ENCODE measurements at regions not wholly inside any gene's neighbourhood (a gene's known extent, or its start where the extent isn't known, plus 50 kb on each side); places are given as distances from the start of the nearest gene placed in this dataset.
A peak's percentile ranks its signal among the peaks of the same experiment; 100 is the strongest.

DNA sequence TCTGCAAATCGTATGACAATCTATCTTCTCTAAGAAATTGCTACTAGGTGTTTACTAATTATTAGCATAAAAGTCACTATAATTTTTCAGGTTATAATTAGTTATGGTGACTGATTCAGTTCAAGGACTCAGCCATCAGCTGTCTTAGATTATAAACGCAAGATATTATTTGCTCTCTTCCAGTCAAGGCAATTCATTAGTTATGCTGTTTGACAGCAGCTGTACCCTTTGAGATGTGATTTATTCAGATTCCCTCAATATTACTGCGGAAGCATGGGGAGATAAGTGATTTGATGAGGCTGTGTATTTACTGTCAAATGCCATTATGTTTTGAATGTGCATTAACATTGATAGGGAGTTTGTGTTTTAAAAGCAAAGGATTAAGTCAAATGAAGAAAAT, 558.9 kb upstream of the FSIP2 start:
- no peak for DNase-seq (ENCODE audit: low read depth in 1 of 2, low spot score in 1 of 2)

DNA sequence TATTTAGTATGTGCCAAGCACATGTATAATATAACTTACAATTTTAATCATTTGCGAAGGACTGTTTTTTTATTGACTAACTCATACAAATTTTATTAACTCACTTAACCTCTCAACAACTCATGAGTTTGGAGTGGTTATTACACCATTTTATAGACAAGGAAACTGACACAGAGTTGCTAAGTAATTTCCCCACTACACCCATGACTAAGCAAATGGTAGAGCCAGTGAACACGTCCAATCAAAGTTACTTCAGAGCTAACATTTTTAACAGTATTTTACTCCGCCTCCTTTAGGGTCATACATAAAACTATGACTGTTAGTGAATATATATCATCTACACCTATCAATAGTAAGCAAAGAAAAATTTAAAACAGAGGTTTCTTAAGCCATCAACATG, 556.7 kb upstream of the FSIP2 start:
- no peak for DNase-seq (ENCODE audit: low read depth in 1 of 2, low spot score in 1 of 2)
- TF ChIP-seq JUND (IDR thresholded peaks at IDR 0.05; ENCODE audit: low read depth), result no peak
- in situ Hi-C loops (cut with HindIII; ENCODE audit: low pct_unique_long_range_greater_than_20kb, low sequenced_read_pairs), result no loop called here

More for the DNA sequence above, 558.9 kb upstream of the FSIP2 start:
- in situ Hi-C loops (cut with HindIII; ENCODE audit: low pct_unique_long_range_greater_than_20kb, low sequenced_read_pairs), result no loop called here
- TF ChIP-seq JUND (IDR thresholded peaks at IDR 0.05; ENCODE audit: low read depth), result no peak

DNA sequence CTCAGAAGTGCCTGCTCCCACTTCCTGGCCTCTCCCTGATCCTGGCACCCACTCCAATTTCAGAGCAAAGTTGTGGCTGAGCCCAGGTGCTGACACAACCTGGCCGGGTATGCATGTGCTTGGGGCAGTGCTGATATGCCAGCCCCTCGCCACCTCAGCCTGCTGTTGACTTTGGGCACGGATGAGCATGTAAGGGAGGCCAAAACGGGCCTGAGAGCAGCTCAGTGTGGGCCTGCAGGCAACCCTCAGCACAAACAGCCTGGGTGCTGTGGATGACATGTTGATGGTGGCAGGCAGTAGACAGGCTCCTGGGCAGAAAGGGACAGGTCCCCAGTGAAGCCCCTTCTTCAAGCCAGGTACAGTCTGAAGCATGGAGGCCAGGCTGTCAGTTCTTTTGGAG, 553.6 kb upstream of the FSIP2 start:
- no peak for TF ChIP-seq JUND (IDR thresholded peaks at IDR 0.05; ENCODE audit: low read depth)
- in situ Hi-C loops (cut with HindIII; ENCODE audit: low pct_unique_long_range_greater_than_20kb, low sequenced_read_pairs), result no loop called here
- no peak for DNase-seq (ENCODE audit: low read depth in 1 of 2, low spot score in 1 of 2)

DNA sequence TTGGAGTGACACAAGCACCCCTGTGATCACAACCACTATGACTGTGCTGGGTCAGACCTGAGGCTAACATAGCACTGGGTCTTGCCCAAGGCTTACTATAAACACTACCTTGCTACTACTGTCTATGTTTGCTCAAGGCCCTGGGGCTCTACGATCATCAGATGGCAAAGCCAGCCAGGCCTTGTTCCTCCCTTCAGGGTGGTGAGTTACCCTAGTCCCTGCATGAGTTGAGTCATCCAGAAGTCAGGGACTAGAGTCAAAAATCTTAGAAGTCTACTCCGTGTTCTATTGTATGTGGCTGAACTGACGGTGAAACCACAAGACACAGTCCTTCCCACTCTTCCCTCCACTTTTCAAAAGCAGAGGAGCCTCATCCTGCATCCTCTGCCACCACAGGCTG, 551.2 kb upstream of the FSIP2 start:
- in situ Hi-C loops (cut with HindIII; ENCODE audit: low pct_unique_long_range_greater_than_20kb, low sequenced_read_pairs), result no loop called here
- no peak for TF ChIP-seq JUND (IDR thresholded peaks at IDR 0.05; ENCODE audit: low read depth)
- peak in 1 of 2 experiments; percentile 52 for DNase-seq (ENCODE audit: low read depth in 1 of 2, low spot score in 1 of 2)

DNA sequence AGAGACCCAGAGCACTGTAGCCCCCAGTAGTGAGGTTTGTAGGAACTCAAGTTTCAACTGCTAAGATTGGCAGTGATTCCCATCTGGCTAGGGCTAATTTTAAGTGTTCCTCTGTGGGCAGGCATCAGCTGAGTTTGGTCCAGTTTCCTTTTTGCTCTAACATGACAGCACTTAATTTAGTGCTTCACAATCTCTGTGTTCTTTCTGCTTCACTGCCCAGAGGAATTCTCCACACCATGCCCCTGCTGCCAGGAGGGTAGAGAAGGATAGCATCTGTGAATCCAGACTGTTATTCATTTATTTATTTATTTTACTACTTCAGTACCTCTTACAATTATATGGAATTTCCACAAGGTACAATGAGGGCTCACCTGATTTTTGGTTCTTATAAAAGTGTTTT, 549.9 kb upstream of the FSIP2 start:
- TF ChIP-seq JUND (IDR thresholded peaks at IDR 0.05; ENCODE audit: low read depth), result no peak
- DNase-seq (ENCODE audit: low read depth in 1 of 2, low spot score in 1 of 2), result no peak
- in situ Hi-C loops (cut with HindIII; ENCODE audit: low pct_unique_long_range_greater_than_20kb, low sequenced_read_pairs), result no loop called here

DNA sequence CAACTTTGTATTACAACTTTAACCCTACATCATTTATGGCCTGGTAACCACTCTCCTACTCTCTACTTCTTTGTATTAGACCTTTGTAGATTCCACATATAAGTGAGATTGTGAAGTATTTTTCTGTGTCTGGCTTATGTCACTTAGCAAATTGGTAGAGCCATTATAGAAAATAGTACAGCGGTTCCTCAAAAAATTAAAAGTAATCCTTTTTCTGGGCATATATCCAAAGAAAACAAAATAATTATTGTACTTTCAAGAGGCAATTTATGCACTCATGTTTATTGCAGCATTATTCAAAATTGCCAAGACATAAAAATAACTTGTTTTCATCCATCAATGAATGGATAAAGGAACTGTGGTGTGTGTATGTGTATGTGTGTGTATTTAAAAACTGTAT, 537.5 kb upstream of the FSIP2 start:
- DNase-seq (ENCODE audit: low read depth in 1 of 2, low spot score in 1 of 2), result no peak
- in situ Hi-C loops (cut with HindIII; ENCODE audit: low pct_unique_long_range_greater_than_20kb, low sequenced_read_pairs), result no loop called here
- no peak for TF ChIP-seq JUND (IDR thresholded peaks at IDR 0.05; ENCODE audit: low read depth)

DNA sequence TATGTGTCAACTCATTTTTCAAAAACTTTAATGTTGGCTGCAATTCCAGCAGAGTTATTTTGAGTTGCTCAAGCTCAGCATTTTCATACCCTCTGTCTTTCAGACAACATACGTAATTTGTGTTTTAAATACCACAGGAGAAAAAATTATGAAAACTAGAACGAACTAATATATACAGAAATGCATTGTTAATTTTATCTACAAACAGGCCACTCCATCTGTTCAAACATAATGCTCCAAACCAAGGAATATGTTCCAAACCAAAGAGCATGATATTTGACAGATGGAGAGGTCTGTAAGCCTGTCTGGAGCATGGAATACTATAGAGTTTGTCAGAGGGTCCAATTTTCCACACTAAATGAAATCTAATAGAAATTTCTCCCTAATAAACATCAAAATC, 536.2 kb upstream of the FSIP2 start:
- DNase-seq (ENCODE audit: low read depth in 1 of 2, low spot score in 1 of 2), result no peak
- TF ChIP-seq JUND (IDR thresholded peaks at IDR 0.05; ENCODE audit: low read depth), result no peak
- in situ Hi-C loops (cut with HindIII; ENCODE audit: low pct_unique_long_range_greater_than_20kb, low sequenced_read_pairs), result no loop called here

DNA sequence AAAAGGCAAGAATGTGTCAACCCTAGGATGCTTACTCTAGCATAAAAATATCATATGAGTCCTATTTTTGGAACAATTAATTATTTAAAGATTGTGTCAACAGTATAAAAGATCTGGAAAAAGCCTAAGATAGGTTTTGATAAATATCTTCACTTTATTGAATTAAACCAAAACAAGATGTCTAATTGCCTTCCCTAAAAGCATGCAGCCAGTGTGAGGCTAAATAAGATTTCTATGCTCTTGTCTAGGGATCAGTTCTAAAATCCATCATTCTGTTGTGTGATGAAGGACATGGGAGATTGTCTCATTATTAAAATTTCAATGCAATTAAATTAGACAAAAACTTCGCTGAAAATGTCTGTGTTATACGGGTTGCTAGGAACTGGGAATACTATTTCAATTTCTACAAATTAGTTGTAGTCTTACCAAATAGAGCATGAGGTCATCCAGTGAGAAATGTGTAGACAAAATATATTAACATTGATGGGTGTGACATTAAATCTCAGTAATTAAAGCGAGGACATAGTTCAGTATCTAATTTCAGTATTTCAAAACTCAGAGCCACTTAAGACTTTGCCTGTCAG, 535.6 kb upstream of the FSIP2 start:
- TF ChIP-seq JUND (IDR thresholded peaks at IDR 0.05; ENCODE audit: low read depth), result no peak
- in situ Hi-C loops (cut with HindIII; ENCODE audit: low pct_unique_long_range_greater_than_20kb, low sequenced_read_pairs), result no loop called here
- no peak for DNase-seq (ENCODE audit: low read depth in 1 of 2, low spot score in 1 of 2)

DNA sequence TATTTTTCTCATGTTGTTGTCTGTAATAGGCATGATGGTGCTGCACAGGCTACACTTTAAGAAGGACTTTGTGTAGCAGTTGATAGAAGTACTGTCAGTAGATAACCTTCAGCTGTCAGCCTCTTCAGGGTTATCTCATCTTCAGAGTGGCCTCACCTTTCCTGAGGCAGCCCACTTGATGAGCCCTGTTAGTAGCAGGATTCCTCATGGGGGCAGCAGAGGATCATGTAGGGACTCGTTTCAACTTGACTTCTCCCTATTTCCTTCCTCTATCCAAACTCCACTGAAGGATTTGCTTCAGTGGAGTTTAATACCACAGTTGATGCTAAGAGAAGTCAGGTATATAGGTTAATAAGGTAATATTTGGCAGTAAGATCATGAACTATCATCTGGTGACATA, 530.3 kb upstream of the FSIP2 start:
- DNase-seq (ENCODE audit: low read depth in 1 of 2, low spot score in 1 of 2), result peak in 1 of 2 experiments; percentile 69
- in situ Hi-C loops (cut with HindIII; ENCODE audit: low pct_unique_long_range_greater_than_20kb, low sequenced_read_pairs), result no loop called here
- TF ChIP-seq JUND (IDR thresholded peaks at IDR 0.05; ENCODE audit: low read depth), result no peak

DNA sequence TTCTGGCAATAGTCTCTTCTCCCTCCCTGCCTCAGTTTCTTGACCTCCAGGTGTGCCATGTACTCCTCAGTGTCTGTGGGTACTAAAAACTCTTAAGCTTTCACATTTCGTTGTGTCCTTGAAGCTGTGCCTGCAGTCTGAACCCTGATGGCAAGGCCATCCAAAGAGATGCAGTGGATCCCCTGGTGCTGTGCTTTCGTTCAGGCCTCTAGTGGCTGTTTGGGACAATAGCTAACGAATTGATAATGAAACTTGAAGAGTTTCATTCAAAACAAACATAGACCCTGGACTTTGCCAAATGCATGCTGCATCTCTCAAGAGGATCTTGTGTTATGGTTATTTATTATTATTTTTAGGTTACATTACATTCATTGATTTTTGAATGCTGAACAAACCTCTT, 523.1 kb upstream of the FSIP2 start:
- no peak for DNase-seq (ENCODE audit: low read depth in 1 of 2, low spot score in 1 of 2)
- in situ Hi-C loops (cut with HindIII; ENCODE audit: low pct_unique_long_range_greater_than_20kb, low sequenced_read_pairs), result no loop called here
- TF ChIP-seq JUND (IDR thresholded peaks at IDR 0.05; ENCODE audit: low read depth), result no peak

DNA sequence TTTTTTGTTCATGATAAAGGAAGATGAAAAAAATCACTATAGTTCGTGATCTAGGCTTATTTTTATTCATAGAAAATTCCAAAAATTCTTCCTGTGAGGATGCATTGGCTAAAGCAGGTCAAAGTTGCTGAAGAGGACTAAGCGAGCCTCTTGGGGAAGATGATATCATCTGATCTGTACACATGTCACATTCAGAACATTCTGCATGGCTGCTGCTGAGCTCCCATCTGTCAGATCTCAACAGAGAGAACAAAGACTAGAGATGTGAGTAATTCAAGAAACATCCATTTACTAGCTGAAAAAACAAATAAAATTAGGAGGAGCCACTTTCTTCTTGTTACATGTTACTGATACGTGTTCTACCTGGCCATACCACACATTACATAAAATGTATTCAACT, 518.6 kb upstream of the FSIP2 start:
- DNase-seq (ENCODE audit: low read depth in 1 of 2, low spot score in 1 of 2), result peak in 1 of 2 experiments; percentile 14
- in situ Hi-C loops (cut with HindIII; ENCODE audit: low pct_unique_long_range_greater_than_20kb, low sequenced_read_pairs), result no loop called here
- TF ChIP-seq JUND (IDR thresholded peaks at IDR 0.05; ENCODE audit: low read depth), result no peak

DNA sequence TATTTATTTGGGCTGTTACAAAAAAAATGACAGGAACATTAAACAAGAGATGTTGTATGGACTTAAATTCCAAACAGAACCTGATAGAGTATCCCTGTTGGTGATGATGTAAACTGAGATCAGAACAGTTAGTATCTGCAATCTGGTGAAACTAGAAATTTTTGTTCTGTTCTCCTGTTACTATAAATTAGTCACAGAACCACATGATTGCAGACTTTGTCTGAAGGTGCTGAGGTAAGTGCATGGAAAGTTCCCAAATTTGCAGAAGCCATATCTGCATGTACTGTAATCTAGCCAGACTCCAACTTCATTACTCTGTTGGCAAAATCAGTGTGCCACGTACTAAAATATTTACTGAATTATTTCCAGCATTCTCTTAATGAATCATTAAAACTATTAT, 516.3 kb upstream of the FSIP2 start:
- DNase-seq (ENCODE audit: low read depth in 1 of 2, low spot score in 1 of 2), result no peak
- in situ Hi-C loops (cut with HindIII; ENCODE audit: low pct_unique_long_range_greater_than_20kb, low sequenced_read_pairs), result no loop called here
- no peak for TF ChIP-seq JUND (IDR thresholded peaks at IDR 0.05; ENCODE audit: low read depth)

DNA sequence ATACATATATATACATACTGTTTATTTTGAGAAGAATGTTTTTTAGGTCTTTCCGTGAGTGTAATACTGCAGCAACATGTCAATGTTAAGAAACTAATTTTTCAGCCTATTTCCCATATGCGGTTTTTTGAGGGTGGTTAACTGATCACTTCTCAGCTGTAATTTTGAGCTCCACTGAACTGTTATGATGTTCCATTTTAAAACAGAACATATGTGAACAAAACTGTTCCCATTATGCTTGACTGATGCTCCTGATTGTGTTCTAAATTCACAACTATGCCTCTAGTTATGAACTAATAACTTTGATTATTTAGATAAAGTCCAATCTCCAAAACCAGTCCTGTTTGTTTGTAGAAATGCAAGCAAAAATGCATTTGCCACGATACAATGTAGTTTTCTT, 511.2 kb upstream of the FSIP2 start:
- in situ Hi-C loops (cut with HindIII; ENCODE audit: low pct_unique_long_range_greater_than_20kb, low sequenced_read_pairs), result no loop called here
- no peak for TF ChIP-seq JUND (IDR thresholded peaks at IDR 0.05; ENCODE audit: low read depth)
- no peak for DNase-seq (ENCODE audit: low read depth in 1 of 2, low spot score in 1 of 2)

DNA sequence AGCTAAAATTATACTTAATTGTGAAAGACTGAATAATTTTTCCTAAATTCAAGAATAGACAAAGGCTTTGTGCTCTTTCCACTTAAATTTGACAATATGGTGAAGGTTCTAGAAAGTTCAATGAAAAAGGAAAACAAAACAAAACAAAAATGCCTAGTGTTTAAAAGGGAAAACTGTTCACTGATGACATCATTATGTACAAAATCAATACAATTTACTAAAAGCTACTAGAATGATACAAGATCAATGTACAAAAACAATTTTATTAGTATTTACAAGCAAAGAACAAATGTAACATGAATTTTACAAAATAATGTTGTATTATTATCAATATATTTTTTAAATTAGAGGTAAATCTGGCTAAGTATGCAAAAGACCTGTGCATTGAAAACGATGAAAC, 499.1 kb upstream of the FSIP2 start:
- TF ChIP-seq JUND (IDR thresholded peaks at IDR 0.05; ENCODE audit: low read depth), result no peak
- in situ Hi-C loops (cut with HindIII; ENCODE audit: low pct_unique_long_range_greater_than_20kb, low sequenced_read_pairs), result no loop called here
- DNase-seq (ENCODE audit: low read depth in 1 of 2, low spot score in 1 of 2), result no peak

All from T47D (cell line).